Natural killer cell (primary cell): ENCODE measurements at regions not wholly inside any gene's neighbourhood (a gene's known extent, or its start where the extent isn't known, plus 50 kb on each side); places are given as distances from the start of the nearest gene placed in this dataset.

Experiments used
- ATAC-seq, 3 donors: fragments of 150-1000 bp in 2 of 3; fragments of 200-7000 bp in 1 of 3; cut with Tn5 transposase; 1 replicate in 1 of 3; 2 replicates in 2 of 3; pipeline ENCODE4 v1.10.0; 2021; ENCODE audit warnings: mild to moderate bottlenecking in 2 of 3, moderate library complexity in 2 of 3
- DNase-seq, 2 donors: peaks; one replicate each; pipeline versions ENCODE4 v3.0.0 to v3.0.0-alpha.2; 2013 to 2021; ENCODE audit warnings: mixed read lengths in 1 of 2
- H3K27ac ChIP-seq: one replicate; pipeline ENCODE4 v1.5.1; 2013; ENCODE audit warnings: mild to moderate bottlenecking, low read length
- H3K27me3 ChIP-seq: one replicate; pipeline ENCODE4 v1.6.1; 2013; ENCODE audit warnings: low read length; ENCODE audit not compliant: control insufficient read depth, insufficient read depth
- H3K36me3 ChIP-seq: one replicate; pipeline ENCODE4 v1.6.1; 2013; ENCODE audit warnings: low read length; ENCODE audit not compliant: control insufficient read depth, insufficient read depth
- H3K4me1 ChIP-seq: one replicate; pipeline ENCODE4 v1.6.1; 2013; ENCODE audit warnings: low read length; ENCODE audit not compliant: control insufficient read depth, insufficient read depth
- H3K4me3 ChIP-seq: one replicate; pipeline ENCODE4 v1.5.1; 2013; ENCODE audit warnings: low read length
- H3K9me3 ChIP-seq: one replicate; pipeline ENCODE4 v1.6.1; 2013; ENCODE audit warnings: low read length; ENCODE audit not compliant: control insufficient read depth, insufficient read depth
- H3K27ac Mint-ChIP-seq, 2 donors: one replicate each; pipeline ENCODE4 v1.8.0; 2022; ENCODE audit warnings: mild to moderate bottlenecking in 2 of 2, mixed read lengths in 2 of 2, moderate library complexity in 1 of 2
- H3K27me3 Mint-ChIP-seq, 2 donors: one replicate each; pipeline ENCODE4 v1.8.0; 2022; ENCODE audit warnings: low read depth in 2 of 2, mixed read lengths in 2 of 2
- H3K36me3 Mint-ChIP-seq: one replicate; pipeline ENCODE4 v1.8.0; 2022; ENCODE audit warnings: mixed read lengths
- H3K4me1 Mint-ChIP-seq, 2 donors: one replicate each; pipeline ENCODE4 v1.8.0; 2022; ENCODE audit warnings: mixed read lengths in 2 of 2
- H3K4me3 Mint-ChIP-seq: one replicate; pipeline ENCODE4 v1.8.0; 2022; ENCODE audit warnings: mild to moderate bottlenecking, moderate library complexity, mixed read lengths
- H3K9me3 Mint-ChIP-seq, 2 donors: one replicate each; pipeline ENCODE4 v1.8.0; 2022; ENCODE audit warnings: mixed read lengths in 2 of 2
- CTCF ChIP-seq: fragments of 200-600 bp; IDR thresholded peaks from one replicate; pipeline ENCODE4 v1.8.0; 2022; ENCODE audit warnings: antibody characterized with exemption
- WGBS: methylation state at CpG from one replicate; pipeline ENCODE4 v1.1.7; 2013; ENCODE audit warnings: missing lambda C conversion rate; ENCODE audit not compliant: insufficient coverage; 5-methylcytosine and 5-hydroxymethylcytosine counted together
- intact Hi-C: fragments of 100-400 bp; cut with micrococcal nuclease; formaldehyde crosslinking; loops from one replicate; pipeline ENCODE4 v1.14.2; 2022

GRCh38 chr18:53920312-53921075 lies 304.0 kb downstream of the MBD2 start:
- no peaks in the 10 kb centered on the region for H3K27me3 Mint-ChIP-seq
- Histone ChIP-seq H3K4me1 (no peaks in the 10 kb centered on the region), H3K4me3 (no peak overlapping the region), H3K27ac (no peak overlapping the region), H3K36me3 (no peaks in the 10 kb centered on the region), H3K9me3 (no peaks in the 10 kb centered on the region), H3K27me3 (no peaks in the 10 kb centered on the region)
- H3K36me3 Mint-ChIP-seq: peaks cover 13% of the 10 kb centered on the region
- ATAC-seq (peak in 1 of 3 donors; percentile 58), DNase-seq (no peak)
- no peaks in the 10 kb centered on the region for H3K4me1 Mint-ChIP-seq
- intact Hi-C loops: no loop called here
- TF ChIP-seq CTCF: no peak
- no peak overlapping the region for H3K4me3 Mint-ChIP-seq
- WGBS: 90% methylated on average over 25 of the region's 25 CpGs
- H3K9me3 Mint-ChIP-seq: peaks cover 0 to 22% of the 10 kb centered on the region in 2 donors
- no peak overlapping the region for H3K27ac Mint-ChIP-seq

GRCh38 chr18:53918091-53918490 lies 306.4 kb downstream of the MBD2 start:
- no peak overlapping the region for H3K27ac ChIP-seq
- H3K27me3 Mint-ChIP-seq: no peaks in the 10 kb centered on the region
- no peak overlapping the region for H3K27ac Mint-ChIP-seq
- H3K9me3 ChIP-seq: no peaks in the 10 kb centered on the region
- H3K36me3 Mint-ChIP-seq: peaks cover 13% of the 10 kb centered on the region
- DNase-seq (no peak), ATAC-seq (no peak)
- no peaks in the 10 kb centered on the region for H3K4me1 ChIP-seq
- H3K4me1 Mint-ChIP-seq: no peaks in the 10 kb centered on the region
- TF ChIP-seq CTCF: no peak
- peaks cover 0 to 26% of the 10 kb centered on the region in 2 donors for H3K9me3 Mint-ChIP-seq
- intact Hi-C loops: no loop called here
- H3K4me3 Mint-ChIP-seq: no peak overlapping the region
- WGBS: 69% methylated on average over 2 of the region's 2 CpGs
- H3K36me3 ChIP-seq: no peaks in the 10 kb centered on the region
- no peak overlapping the region for H3K4me3 ChIP-seq
- no peaks in the 10 kb centered on the region for H3K27me3 ChIP-seq

GRCh38 chr18:53911200-53911599 lies 313.3 kb downstream of the MBD2 start:
- DNase-seq: no peak
- H3K36me3 Mint-ChIP-seq: peaks cover 6% of the 10 kb centered on the region
- H3K27me3 Mint-ChIP-seq: no peaks in the 10 kb centered on the region

More at GRCh38 chr18:53911200-53911599, 313.3 kb downstream of the MBD2 start:
- no peak overlapping the region for H3K4me3 ChIP-seq
- H3K27ac ChIP-seq: no peak overlapping the region
- Mint-ChIP-seq H3K4me1 (no peaks in the 10 kb centered on the region), H3K9me3 (peaks cover 0 to 12% of the 10 kb centered on the region in 2 donors), H3K4me3 (no peak overlapping the region), H3K27ac (no peak overlapping the region)
- no peaks in the 10 kb centered on the region for H3K4me1 ChIP-seq
- no peaks in the 10 kb centered on the region for H3K27me3 ChIP-seq
- TF ChIP-seq CTCF: no peak
- intact Hi-C loops: no loop called here
- no peaks in the 10 kb centered on the region for H3K9me3 ChIP-seq
- no peaks in the 10 kb centered on the region for H3K36me3 ChIP-seq
- no peak for ATAC-seq
- 29% methylated on average over 1 of the region's 2 CpGs for WGBS
